ENCODE measurements at regions not wholly inside any gene's neighbourhood (a gene's known extent, or its start where the extent isn't known, plus 50 kb on each side); places are given as distances from the start of the nearest gene placed in this dataset.

DNA sequence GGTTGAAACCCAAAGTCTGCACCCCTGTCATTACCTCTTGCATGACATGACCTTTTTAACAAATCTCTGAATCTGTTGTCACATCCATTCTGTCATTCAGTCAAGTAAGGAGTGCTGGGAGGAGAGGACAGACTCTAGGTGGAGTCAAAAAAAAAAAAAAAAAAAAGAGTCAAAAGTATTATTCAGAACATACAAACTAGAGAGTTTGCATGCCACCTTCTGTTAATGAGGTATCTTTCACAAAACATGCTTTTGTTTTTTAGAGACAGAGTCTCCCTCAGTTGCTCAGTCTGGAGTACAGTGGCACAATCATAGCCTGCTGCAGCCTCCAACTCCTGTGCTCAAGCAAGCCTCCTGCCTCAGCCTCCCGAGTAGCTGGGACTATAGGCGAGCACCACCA, 81.6 kb upstream of the ARMC3 start:
- Mint-ChIP-seq H3K36me3 (no peaks in the 10 kb centered on the region), H3K27ac (no peak overlapping the region), H3K4me3 (no peak overlapping the region), H3K9me3 (no peaks in the 10 kb centered on the region), H3K4me1 (peaks cover 12% of the 10 kb centered on the region), H3K27me3 (ENCODE audit: low read depth) (no peaks in the 10 kb centered on the region)
- TF ChIP-seq, protein P1, sequence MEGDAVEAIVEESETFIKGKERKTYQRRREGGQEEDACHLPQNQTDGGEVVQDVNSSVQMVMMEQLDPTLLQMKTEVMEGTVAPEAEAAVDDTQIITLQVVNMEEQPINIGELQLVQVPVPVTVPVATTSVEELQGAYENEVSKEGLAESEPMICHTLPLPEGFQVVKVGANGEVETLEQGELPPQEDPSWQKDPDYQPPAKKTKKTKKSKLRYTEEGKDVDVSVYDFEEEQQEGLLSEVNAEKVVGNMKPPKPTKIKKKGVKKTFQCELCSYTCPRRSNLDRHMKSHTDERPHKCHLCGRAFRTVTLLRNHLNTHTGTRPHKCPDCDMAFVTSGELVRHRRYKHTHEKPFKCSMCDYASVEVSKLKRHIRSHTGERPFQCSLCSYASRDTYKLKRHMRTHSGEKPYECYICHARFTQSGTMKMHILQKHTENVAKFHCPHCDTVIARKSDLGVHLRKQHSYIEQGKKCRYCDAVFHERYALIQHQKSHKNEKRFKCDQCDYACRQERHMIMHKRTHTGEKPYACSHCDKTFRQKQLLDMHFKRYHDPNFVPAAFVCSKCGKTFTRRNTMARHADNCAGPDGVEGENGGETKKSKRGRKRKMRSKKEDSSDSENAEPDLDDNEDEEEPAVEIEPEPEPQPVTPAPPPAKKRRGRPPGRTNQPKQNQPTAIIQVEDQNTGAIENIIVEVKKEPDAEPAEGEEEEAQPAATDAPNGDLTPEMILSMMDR (IDR thresholded peaks at IDR 0.05; ENCODE audit: unreplicated experiment): no peak
- no peak for DNase-seq (ENCODE audit: low spot score in 2 of 2, unreplicated experiment in 2 of 2)

DNA sequence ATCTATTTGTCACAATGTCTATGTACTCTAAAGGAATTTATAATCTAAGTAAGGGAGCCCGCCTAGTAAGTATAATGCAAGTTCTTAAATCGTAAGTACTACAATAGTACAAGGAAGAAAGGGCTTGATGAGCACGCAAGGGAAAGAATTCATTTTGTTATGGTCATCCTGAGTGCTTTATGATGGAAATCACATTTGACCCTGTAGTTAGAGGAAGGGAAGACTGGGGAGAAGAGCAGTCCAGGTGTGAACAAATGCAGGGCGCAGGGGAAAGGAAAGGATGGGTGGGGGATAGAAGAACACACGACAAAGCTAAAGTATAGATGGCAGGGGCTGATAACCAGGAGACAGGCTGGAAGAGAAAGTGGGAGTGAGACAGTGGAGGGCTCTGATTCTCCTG, 88.2 kb upstream of the ARMC3 start:
- no peak for DNase-seq (ENCODE audit: low spot score in 2 of 2, unreplicated experiment in 2 of 2)
- H3K36me3 Mint-ChIP-seq: no peaks in the 10 kb centered on the region
- peaks cover 2% of the 10 kb centered on the region for H3K4me1 Mint-ChIP-seq
- no peak overlapping the region for H3K4me3 Mint-ChIP-seq
- no peaks in the 10 kb centered on the region for H3K27me3 Mint-ChIP-seq (ENCODE audit: low read depth)
- peaks cover 4% of the 10 kb centered on the region for H3K9me3 Mint-ChIP-seq
- H3K27ac Mint-ChIP-seq: no peak overlapping the region
- TF ChIP-seq, protein P1 (IDR thresholded peaks at IDR 0.05; ENCODE audit: unreplicated experiment): no peak

DNA sequence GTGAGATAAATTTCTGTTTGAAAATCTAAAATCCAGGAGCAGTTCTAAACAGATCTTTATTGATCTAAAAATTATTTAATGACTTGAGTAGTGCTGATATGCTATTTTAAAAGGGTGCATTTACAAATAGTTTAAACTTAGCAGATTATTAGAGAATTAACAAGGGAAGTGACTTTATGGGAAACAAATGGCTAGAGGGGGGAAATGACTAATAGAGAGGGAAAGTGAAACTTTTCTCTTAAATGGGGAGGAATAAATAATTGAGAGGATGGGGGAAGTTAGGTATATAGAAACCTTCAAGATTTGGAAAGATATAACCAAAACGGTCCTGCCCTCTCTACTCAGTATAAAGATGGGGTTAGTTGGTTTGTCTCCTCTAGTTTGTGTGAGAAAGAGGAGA, 90.1 kb upstream of the ARMC3 start:
- Mint-ChIP-seq H3K4me1 (peaks cover 15% of the 10 kb centered on the region), H3K4me3 (no peak overlapping the region), H3K27me3 (ENCODE audit: low read depth) (no peaks in the 10 kb centered on the region), H3K36me3 (no peaks in the 10 kb centered on the region), H3K27ac (no peak overlapping the region), H3K9me3 (peaks cover 4% of the 10 kb centered on the region)
- TF ChIP-seq, protein P1 (IDR thresholded peaks at IDR 0.05; ENCODE audit: unreplicated experiment): no peak
- DNase-seq (ENCODE audit: low spot score in 2 of 2, unreplicated experiment in 2 of 2): no peak

DNA sequence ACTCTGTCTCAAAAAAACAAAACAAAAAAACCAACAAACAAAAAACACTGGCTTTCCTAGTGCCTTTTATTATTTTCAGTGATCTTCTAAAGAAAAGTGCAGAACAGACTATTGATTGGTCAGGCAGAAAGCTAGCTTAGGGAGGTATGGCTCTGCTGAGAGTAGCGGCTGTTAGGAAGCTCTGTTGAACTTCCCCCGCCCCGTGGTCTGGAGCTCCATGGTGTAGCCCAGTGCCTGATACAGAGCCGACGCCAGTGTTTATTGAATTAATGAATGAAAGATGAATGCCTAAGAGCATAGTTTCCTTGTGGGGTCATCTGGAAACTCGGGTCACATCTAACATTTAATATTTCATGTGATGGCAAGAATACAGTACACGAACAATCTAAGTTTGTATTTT, 90.5 kb upstream of the ARMC3 start:
- Mint-ChIP-seq H3K36me3 (no peaks in the 10 kb centered on the region), H3K4me3 (no peak overlapping the region), H3K27ac (no peak overlapping the region), H3K9me3 (peaks cover 4% of the 10 kb centered on the region), H3K27me3 (ENCODE audit: low read depth) (no peaks in the 10 kb centered on the region), H3K4me1 (peaks cover 15% of the 10 kb centered on the region)
- TF ChIP-seq, protein P1 (IDR thresholded peaks at IDR 0.05; ENCODE audit: unreplicated experiment): no peak
- no peak for DNase-seq (ENCODE audit: low spot score in 2 of 2, unreplicated experiment in 2 of 2)

DNA sequence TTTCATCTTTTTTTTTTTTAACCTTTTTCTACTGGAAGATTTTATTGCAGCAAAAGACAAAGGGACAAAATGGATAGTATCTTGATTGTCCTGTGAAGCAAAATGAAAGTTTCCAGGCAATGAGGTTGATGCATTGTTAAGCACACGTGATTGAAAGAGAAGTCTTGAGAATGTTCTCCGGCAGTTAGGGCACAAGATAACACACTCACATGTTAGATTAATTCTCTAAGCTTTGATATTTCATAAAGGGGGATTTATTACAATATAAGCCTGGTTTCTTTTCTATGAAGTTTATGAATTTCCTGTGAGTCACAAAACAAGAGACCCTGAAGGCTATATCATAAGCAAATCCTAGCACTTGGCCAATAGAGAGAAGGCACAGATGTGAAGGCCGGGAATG, 93.4 kb upstream of the ARMC3 start:
- TF ChIP-seq, protein P1 (IDR thresholded peaks at IDR 0.05; ENCODE audit: unreplicated experiment): no peak
- no peaks in the 10 kb centered on the region for H3K36me3 Mint-ChIP-seq
- H3K27me3 Mint-ChIP-seq (ENCODE audit: low read depth): no peaks in the 10 kb centered on the region
- DNase-seq (ENCODE audit: low spot score in 2 of 2, unreplicated experiment in 2 of 2): no peak
- peak overlapping the region; percentile 35 for H3K27ac Mint-ChIP-seq
- peaks cover 22% of the 10 kb centered on the region for H3K4me1 Mint-ChIP-seq
- H3K4me3 Mint-ChIP-seq: no peak overlapping the region
- H3K9me3 Mint-ChIP-seq: peaks cover 4% of the 10 kb centered on the region

DNA sequence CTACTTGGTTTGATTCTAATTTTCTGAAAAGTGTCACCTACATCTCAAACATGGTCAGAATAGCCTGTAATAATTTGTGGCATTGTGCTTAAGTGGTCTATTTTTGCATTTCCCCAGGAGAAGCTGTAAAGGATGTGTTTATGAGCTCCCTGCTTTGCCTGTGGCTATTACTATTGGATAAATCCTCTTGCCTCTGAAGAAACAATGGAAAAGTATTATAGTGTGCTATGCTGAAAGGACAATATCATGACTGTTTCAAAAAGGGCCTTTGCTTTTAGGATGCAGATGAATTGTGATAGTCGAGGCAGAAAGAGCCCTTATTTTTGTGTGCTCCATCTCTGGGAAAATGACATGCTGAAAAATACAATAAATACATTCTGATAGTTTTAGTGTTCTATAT, 94.1 kb upstream of the ARMC3 start:
- DNase-seq (ENCODE audit: low spot score in 2 of 2, unreplicated experiment in 2 of 2): no peak
- TF ChIP-seq, protein P1 (IDR thresholded peaks at IDR 0.05; ENCODE audit: unreplicated experiment): no peak
- H3K36me3 Mint-ChIP-seq: no peaks in the 10 kb centered on the region
- peaks cover 4% of the 10 kb centered on the region for H3K9me3 Mint-ChIP-seq
- H3K27me3 Mint-ChIP-seq (ENCODE audit: low read depth): no peaks in the 10 kb centered on the region
- no peak overlapping the region for H3K4me3 Mint-ChIP-seq
- H3K4me1 Mint-ChIP-seq: peaks cover 22% of the 10 kb centered on the region
- H3K27ac Mint-ChIP-seq: no peak overlapping the region

Data from mesothelial cell of epicardium (in vitro differentiated cells).